ENCODE measurements at regions not wholly inside any gene's neighbourhood (a gene's known extent, or its start where the extent isn't known, plus 50 kb on each side); places are given as distances from the start of the nearest gene placed in this dataset.

DNA sequence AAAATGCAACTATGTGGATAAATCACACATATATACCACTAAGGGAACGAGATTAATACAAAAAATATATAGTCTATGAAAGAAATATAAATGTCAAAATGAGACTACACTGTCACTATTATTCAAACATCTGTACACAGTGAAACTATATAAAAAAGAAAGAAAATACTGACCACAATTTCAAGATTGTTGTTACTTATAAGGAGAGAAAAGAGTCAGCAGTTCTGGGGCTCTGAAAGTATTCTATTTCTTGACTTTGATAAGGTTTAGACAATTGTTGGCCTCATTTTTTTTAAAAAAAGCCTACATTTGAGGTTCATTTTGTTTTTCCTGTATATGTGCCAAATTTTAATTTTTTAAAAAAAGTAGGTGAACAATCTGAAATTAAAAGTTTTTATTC is 319.3 kb upstream of the CHRM3 start:
- intact Hi-C loops (cut with micrococcal nuclease) (no loop called here), dilution Hi-C loops (cut with MboI; ENCODE audit: extremely low pct_ligation_motif_present, low sequenced_read_pairs) (no loop called here)
- no TSS peak for BruUV-seq (replicated peaks)
- TF ChIP-seq JUN (IDR thresholded peaks at IDR 0.05; ENCODE audit: borderline replicate concordance, insufficient read depth, insufficient read length, low read depth) (no peak), GATA2 (IDR thresholded peaks at IDR 0.05; ENCODE audit: insufficient read depth, insufficient read length, low read depth, low read length) (no peak)
- Histone ChIP-seq H3K4me1 (ENCODE audit: control insufficient read depth, extremely low read depth, insufficient read depth, low read length) (no peaks in the 10 kb centered on the region), H3K9me3 (replicated peaks; ENCODE audit: control insufficient read depth, insufficient read depth, low read length) (peaks cover 2% of the 10 kb centered on the region), H3K36me3 (ENCODE audit: control insufficient read depth in 2 of 2, extremely low read depth in 1 of 2, insufficient read depth in 2 of 2, low read length in 2 of 2) (no peaks in the 10 kb centered on the region), H3K9ac (replicated peaks; ENCODE audit: extremely low read depth, insufficient read depth, low read length) (no peak overlapping the region), H3K4me3 (replicated peaks in 1 of 3; ENCODE audit: insufficient read depth in 1 of 3, low read depth in 1 of 3, low read length in 3 of 3) (no peak overlapping the region), H3K4me2 (ENCODE audit: insufficient read depth, low read length) (no peak overlapping the region), H3K27ac (ENCODE audit: insufficient read depth, low read depth, low read length) (no peak overlapping the region), H2AFZ (ENCODE audit: low read depth, low read length) (no peak overlapping the region), H3K79me2 (ENCODE audit: control insufficient read depth, insufficient read depth, low read length) (no peaks in the 10 kb centered on the region), H3K27me3 (ENCODE audit: control insufficient read depth in 2 of 2, insufficient read depth in 2 of 2, low read length in 2 of 2) (no peaks in the 10 kb centered on the region), H3K9me1 (replicated peaks; ENCODE audit: control insufficient read depth, extremely low read depth, insufficient read depth, low read length) (no peaks in the 10 kb centered on the region), H4K20me1 (replicated peaks; ENCODE audit: control insufficient read depth, extremely low read depth, insufficient read depth, low read length) (no peaks in the 10 kb centered on the region)
- DNase-seq (ENCODE audit: low read depth, low spot score): no peak
- no peak for FAIRE-seq
- ChIA-PET CTCF (no interaction called here), POLR2A (no interaction called here)

GRCh38 chr1:239061770-239062169 is 324.6 kb upstream of the CHRM3 start:
- Histone ChIP-seq H3K36me3 (ENCODE audit: control insufficient read depth in 2 of 2, extremely low read depth in 1 of 2, insufficient read depth in 2 of 2, low read length in 2 of 2) (no peaks in the 10 kb centered on the region), H4K20me1 (replicated peaks; ENCODE audit: control insufficient read depth, extremely low read depth, insufficient read depth, low read length) (no peaks in the 10 kb centered on the region), H3K9me3 (replicated peaks; ENCODE audit: control insufficient read depth, insufficient read depth, low read length) (peaks cover 2% of the 10 kb centered on the region), H3K9ac (replicated peaks; ENCODE audit: extremely low read depth, insufficient read depth, low read length) (no peak overlapping the region), H3K27me3 (ENCODE audit: control insufficient read depth in 2 of 2, insufficient read depth in 2 of 2, low read length in 2 of 2) (no peaks in the 10 kb centered on the region), H2AFZ (ENCODE audit: low read depth, low read length) (no peak overlapping the region), H3K27ac (ENCODE audit: insufficient read depth, low read depth, low read length) (no peak overlapping the region), H3K79me2 (ENCODE audit: control insufficient read depth, insufficient read depth, low read length) (no peaks in the 10 kb centered on the region), H3K4me2 (ENCODE audit: insufficient read depth, low read length) (no peak overlapping the region), H3K4me1 (ENCODE audit: control insufficient read depth, extremely low read depth, insufficient read depth, low read length) (no peaks in the 10 kb centered on the region), H3K9me1 (replicated peaks; ENCODE audit: control insufficient read depth, extremely low read depth, insufficient read depth, low read length) (no peaks in the 10 kb centered on the region), H3K4me3 (replicated peaks in 1 of 3; ENCODE audit: insufficient read depth in 1 of 3, low read depth in 1 of 3, low read length in 3 of 3) (no peak overlapping the region)
- POLR2A ChIA-PET: no interaction called here
- DNase-seq (ENCODE audit: low read depth, low spot score) (no peak), FAIRE-seq (no peak)
- dilution Hi-C loops (cut with MboI; ENCODE audit: extremely low pct_ligation_motif_present, low sequenced_read_pairs): no loop called here
- CTCF ChIA-PET: no interaction called here
- intact Hi-C loops (cut with micrococcal nuclease): no loop called here
- no TSS peak for BruUV-seq (replicated peaks)
- TF ChIP-seq POLR2AphosphoS5 (IDR thresholded peaks at IDR 0.05; ENCODE audit: insufficient read depth, low read depth, low read length) (no peak), POLR2A (IDR thresholded peaks at IDR 0.05; ENCODE audit: low read depth, low read length) (no peak), FOS (IDR thresholded peaks at IDR 0.05; ENCODE audit: borderline replicate concordance, insufficient read depth, low read length) (no peak), GATA2 (IDR thresholded peaks at IDR 0.05; ENCODE audit: insufficient read depth, insufficient read length, low read depth, low read length) (no peak), JUN (IDR thresholded peaks at IDR 0.05; ENCODE audit: borderline replicate concordance, insufficient read depth, insufficient read length, low read depth) (no peak), MYC (IDR thresholded peaks at IDR 0.05; ENCODE audit: low read depth, low read length) (no peak)

Data from endothelial cell of umbilical vein (primary cell).